Psoas muscle (tissue), 7 donors: ENCODE measurements at regions not wholly inside any gene's neighbourhood (a gene's known extent, or its start where the extent isn't known, plus 50 kb on each side); places are given as distances from the start of the nearest gene placed in this dataset.

Source experiments
- ATAC-seq, 4 donors: fragments of 200-7000 bp; cut with Tn5 transposase; one replicate each; pipeline ENCODE4 v1.9.1; 2020; ENCODE audit warnings: moderate library complexity in 3 of 4, mild to moderate bottlenecking in 2 of 4
- DNase-seq, 2 donors: peaks; one replicate each; pipeline ENCODE4 v3.0.0-alpha.2; 2020
- H3K27ac ChIP-seq: fragments of 200-600 bp; one replicate; pipeline ENCODE4 v1.8.0; 2022
- H3K27me3 ChIP-seq, 3 donors: fragments of 200-600 bp in 1 of 3; one replicate each; pipeline versions ENCODE4 v1.6.1 to v1.8.0; 2013 to 2022; ENCODE audit warnings: low read length in 2 of 3, mild to moderate bottlenecking in 2 of 3, moderate library complexity in 1 of 3; ENCODE audit not compliant: insufficient read depth in 3 of 3
- H3K36me3 ChIP-seq, 2 donors: fragments of 200-600 bp in 1 of 2; one replicate each; pipeline versions ENCODE4 v1.6.1 to v1.8.0; 2013 to 2022; ENCODE audit warnings: low read depth in 1 of 2, mild to moderate bottlenecking in 1 of 2, moderate library complexity in 1 of 2; ENCODE audit not compliant: insufficient read depth in 1 of 2
- H3K4me1 ChIP-seq: fragments of 200-600 bp; one replicate; pipeline ENCODE4 v1.8.0; 2022
- H3K4me3 ChIP-seq: fragments of 200-600 bp; one replicate; pipeline ENCODE4 v1.8.0; 2022; ENCODE audit warnings: mild to moderate bottlenecking
- H3K9me3 ChIP-seq: fragments of 200-600 bp; one replicate; pipeline ENCODE4 v1.8.0; 2022
- CTCF ChIP-seq: fragments of 200-600 bp; IDR thresholded peaks from one replicate; pipeline ENCODE4 v1.8.0; 2022; ENCODE audit warnings: antibody characterized with exemption
- WGBS, 3 donors: extraction: QIAGEN DNeasy Blood & Tissue Kit; methylation state at CpG; one replicate each; pipeline versions ENCODE4 v1.1.6 to v1.1.7; 2013; 5-methylcytosine and 5-hydroxymethylcytosine counted together
- intact Hi-C, 2 donors: fragments of 100-400 bp; cut with DNase I; formaldehyde crosslinking; loops; one replicate each; pipeline versions ENCODE4 v1.11.0 to v1.14.2; 2022
- donor health status: healthy with polysubstance abuse.
- donor health status: DM: no; HTN: no; CAD: no; lungs with moderate emphysema.
- donor health status: Bipolar disorder and iron deficiency.
- donor health status: healthy.
- donor health status: DM: yes; HTN: yes; CAD: no.
- donor health status: DM: no; HTN: no; CAD: no.
- donor health status: DM: yes; HTN: yes; CAD: no.

GRCh38 chr15:45762726-45763125 is 127.9 kb downstream of the SQOR start:
- ATAC-seq, result no peak
- H3K9me3 ChIP-seq, result no peaks in the 10 kb centered on the region
- intact Hi-C loops, result no loop called here
- peaks cover 0 to 1% (median 0%) of the 10 kb centered on the region in 3 donors for H3K27me3 ChIP-seq
- no peak overlapping the region for H3K4me3 ChIP-seq
- H3K4me1 ChIP-seq, result no peaks in the 10 kb centered on the region
- TF ChIP-seq CTCF, result no peak
- 76 to 82% (median 82%) methylated on average over 1 of the region's 1 CpG for WGBS, 3 donors
- no peak for DNase-seq
- H3K27ac ChIP-seq, result no peak overlapping the region
- no peaks in the 10 kb centered on the region for H3K36me3 ChIP-seq

GRCh38 chr15:45763170-45763869 is 128.5 kb downstream of the SQOR start:
- Histone ChIP-seq H3K27me3 (peaks cover 0 to 1% (median 0%) of the 10 kb centered on the region in 3 donors), H3K27ac (no peak overlapping the region), H3K4me1 (no peaks in the 10 kb centered on the region), H3K36me3 (no peaks in the 10 kb centered on the region), H3K4me3 (no peak overlapping the region), H3K9me3 (no peaks in the 10 kb centered on the region)
- intact Hi-C loops, result no loop called here
- WGBS, 3 donors, result 87 to 90% (median 88%) methylated on average over 6 of the region's 6 CpGs
- no peak for ATAC-seq
- TF ChIP-seq CTCF, result no peak
- no peak for DNase-seq

GRCh38 chr15:45773149-45773548 is 138.3 kb downstream of the SQOR start:
- Histone ChIP-seq H3K4me3 (no peak overlapping the region), H3K4me1 (no peaks in the 10 kb centered on the region), H3K9me3 (no peaks in the 10 kb centered on the region), H3K27me3 (no peaks in the 10 kb centered on the region), H3K27ac (no peak overlapping the region), H3K36me3 (no peaks in the 10 kb centered on the region)
- 67 to 86% (median 68%) methylated on average over 3 of the region's 3 CpGs for WGBS, 3 donors
- no peak for TF ChIP-seq CTCF
- intact Hi-C loops, result no loop called here
- DNase-seq (no peak), ATAC-seq (no peak)

GRCh38 chr15:45776772-45777171 is 141.9 kb downstream of the SQOR start:
- no peak for TF ChIP-seq CTCF
- 47 to 52% (median 50%) methylated on average over 4 of the region's 4 CpGs for WGBS, 3 donors
- no peaks in the 10 kb centered on the region for H3K36me3 ChIP-seq
- H3K27me3 ChIP-seq, result no peaks in the 10 kb centered on the region
- H3K9me3 ChIP-seq, result no peaks in the 10 kb centered on the region
- intact Hi-C loops, result no loop called here
- no peak overlapping the region for H3K4me3 ChIP-seq
- H3K27ac ChIP-seq, result no peak overlapping the region
- H3K4me1 ChIP-seq, result no peaks in the 10 kb centered on the region
- no peak for ATAC-seq
- DNase-seq, result no peak

- no peaks in the 10 kb centered on the region for H3K4me1 ChIP-seq
- no peaks in the 10 kb centered on the region for H3K36me3 ChIP-seq
- H3K4me3 ChIP-seq, result no peak overlapping the region
- intact Hi-C loops, result no loop called here
- 69 to 79% (median 73%) methylated on average over 4 of the region's 4 CpGs for WGBS, 3 donors
- no peaks in the 10 kb centered on the region for H3K27me3 ChIP-seq
- H3K27ac ChIP-seq, result no peak overlapping the region
- H3K9me3 ChIP-seq, result no peaks in the 10 kb centered on the region
- no peak for DNase-seq
- no peak for ATAC-seq
- no peak for TF ChIP-seq CTCF
Observed at GRCh38 chr15:45777781-45778180, 143.0 kb downstream of the SQOR start.
